ENCODE measurements at regions not wholly inside any gene's neighbourhood (a gene's known extent, or its start where the extent isn't known, plus 50 kb on each side); places are given as distances from the start of the nearest gene placed in this dataset.

DNA sequence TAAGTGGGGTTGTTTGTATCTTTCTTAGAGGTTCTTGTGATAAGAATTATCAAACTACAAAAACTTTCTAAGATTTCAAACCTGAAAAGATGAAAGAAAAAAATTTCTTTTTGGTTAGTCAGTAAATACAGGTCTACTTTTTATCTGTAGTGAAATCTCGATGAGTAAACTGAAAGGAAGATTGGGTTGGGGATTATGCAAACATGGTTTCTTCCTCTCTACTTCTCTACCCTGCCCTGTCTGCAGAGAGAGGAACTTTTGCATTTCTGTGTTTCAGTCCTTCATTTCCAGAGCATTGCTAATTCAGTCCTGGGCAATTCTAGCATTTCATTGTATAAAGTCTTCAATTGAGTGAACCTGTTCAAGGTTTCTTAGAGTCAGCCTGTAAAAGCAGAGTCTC, 51.6 kb upstream of the IL2 start:
- ChIA-PET CTCF (no interaction called here), POLR2A (no interaction called here)
- Histone ChIP-seq H3K27ac (ENCODE audit: insufficient read depth, low read depth, low read length) (no peak overlapping the region), H3K4me2 (ENCODE audit: insufficient read depth, low read length) (no peak overlapping the region), H3K79me2 (ENCODE audit: control insufficient read depth, insufficient read depth, low read length) (no peaks in the 10 kb centered on the region), H3K4me1 (ENCODE audit: control insufficient read depth, extremely low read depth, insufficient read depth, low read length) (no peaks in the 10 kb centered on the region), H3K4me3 (replicated peaks in 1 of 3; ENCODE audit: insufficient read depth in 1 of 3, low read depth in 1 of 3, low read length in 3 of 3) (no peak overlapping the region), H4K20me1 (replicated peaks; ENCODE audit: control insufficient read depth, extremely low read depth, insufficient read depth, low read length) (peaks cover 2% of the 10 kb centered on the region), H3K9ac (replicated peaks; ENCODE audit: extremely low read depth, insufficient read depth, low read length) (no peak overlapping the region), H3K36me3 (ENCODE audit: control insufficient read depth in 2 of 2, extremely low read depth in 1 of 2, insufficient read depth in 2 of 2, low read length in 2 of 2) (no peaks in the 10 kb centered on the region), H3K9me3 (replicated peaks; ENCODE audit: control insufficient read depth, insufficient read depth, low read length) (no peaks in the 10 kb centered on the region), H3K9me1 (replicated peaks; ENCODE audit: control insufficient read depth, extremely low read depth, insufficient read depth, low read length) (no peaks in the 10 kb centered on the region), H3K27me3 (ENCODE audit: control insufficient read depth in 2 of 2, insufficient read depth in 2 of 2, low read length in 2 of 2) (peaks cover 8 to 16% of the 10 kb centered on the region in 2 experiments), H2AFZ (ENCODE audit: low read depth, low read length) (no peak overlapping the region)
- BruUV-seq (replicated peaks) = no TSS peak
- dilution Hi-C loops (cut with MboI; ENCODE audit: extremely low pct_ligation_motif_present, low sequenced_read_pairs) (no loop called here), intact Hi-C loops (cut with micrococcal nuclease) (no loop called here)
- TF ChIP-seq, protein P1, sequence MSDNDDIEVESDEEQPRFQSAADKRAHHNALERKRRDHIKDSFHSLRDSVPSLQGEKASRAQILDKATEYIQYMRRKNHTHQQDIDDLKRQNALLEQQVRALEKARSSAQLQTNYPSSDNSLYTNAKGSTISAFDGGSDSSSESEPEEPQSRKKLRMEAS (IDR thresholded peaks at IDR 0.05; ENCODE audit: insufficient read depth, insufficient read length) = no peak
- TF ChIP-seq POLR2AphosphoS5 (IDR thresholded peaks at IDR 0.05; ENCODE audit: insufficient read depth, low read depth, low read length) = no peak
- no peak for TF ChIP-seq GATA2 (IDR thresholded peaks at IDR 0.05; ENCODE audit: insufficient read depth, insufficient read length, low read depth, low read length)
- no peak for TF ChIP-seq POLR2A (IDR thresholded peaks at IDR 0.05; ENCODE audit: low read depth, low read length)
- TF ChIP-seq CTCF (IDR thresholded peaks at IDR 0.05; ENCODE audit: extremely low read depth in 1 of 2, insufficient read depth in 1 of 2, low read depth in 1 of 2, low read length in 2 of 2) = no peak
- TF ChIP-seq MYC (IDR thresholded peaks at IDR 0.05; ENCODE audit: low read depth, low read length) = no peak
- DNase-seq (ENCODE audit: low read depth, low spot score) (no peak), FAIRE-seq (no peak)
